WTC11 (cell line): ENCODE measurements at regions not wholly inside any gene's neighbourhood (a gene's known extent, or its start where the extent isn't known, plus 50 kb on each side); places are given as distances from the start of the nearest gene placed in this dataset.

Experiments used
- TF ChIP-seq, protein P1 (sequence below): fragments of 200-600 bp; IDR thresholded peaks from 2 replicates; pipeline ENCODE4 v1.8.0; 2022; ENCODE audit warnings: antibody characterized with exemption
- TF ChIP-seq, protein P2 (sequence below): sonication (generic); formaldehyde crosslinking; IDR thresholded peaks from 2 replicates; pipeline ENCODE4 v1.8.1; 2022; ENCODE audit warnings: mild to moderate bottlenecking, missing genetic modification reagents, moderate library complexity, borderline replicate concordance

DNA sequence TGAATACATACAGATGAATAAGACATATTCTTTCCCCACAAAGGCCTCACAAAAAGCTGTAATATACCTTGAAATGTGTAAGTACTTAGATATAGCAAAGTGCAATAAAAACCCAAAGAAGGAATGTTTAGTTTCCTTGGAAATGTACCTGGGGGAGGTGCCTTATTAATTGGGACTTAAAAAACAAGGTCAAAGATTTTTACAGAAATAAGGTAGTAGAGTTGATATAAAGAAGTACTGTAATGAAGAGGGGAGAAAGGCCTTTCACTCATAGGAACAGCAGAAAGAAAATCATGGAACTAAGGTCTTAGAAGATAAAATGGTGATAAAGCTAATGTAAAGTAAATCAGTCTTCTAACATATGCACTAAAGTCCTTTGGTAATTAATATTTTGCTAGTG lies 153.9 kb upstream of the B3GALT2 start:
- TF ChIP-seq, protein P1, sequence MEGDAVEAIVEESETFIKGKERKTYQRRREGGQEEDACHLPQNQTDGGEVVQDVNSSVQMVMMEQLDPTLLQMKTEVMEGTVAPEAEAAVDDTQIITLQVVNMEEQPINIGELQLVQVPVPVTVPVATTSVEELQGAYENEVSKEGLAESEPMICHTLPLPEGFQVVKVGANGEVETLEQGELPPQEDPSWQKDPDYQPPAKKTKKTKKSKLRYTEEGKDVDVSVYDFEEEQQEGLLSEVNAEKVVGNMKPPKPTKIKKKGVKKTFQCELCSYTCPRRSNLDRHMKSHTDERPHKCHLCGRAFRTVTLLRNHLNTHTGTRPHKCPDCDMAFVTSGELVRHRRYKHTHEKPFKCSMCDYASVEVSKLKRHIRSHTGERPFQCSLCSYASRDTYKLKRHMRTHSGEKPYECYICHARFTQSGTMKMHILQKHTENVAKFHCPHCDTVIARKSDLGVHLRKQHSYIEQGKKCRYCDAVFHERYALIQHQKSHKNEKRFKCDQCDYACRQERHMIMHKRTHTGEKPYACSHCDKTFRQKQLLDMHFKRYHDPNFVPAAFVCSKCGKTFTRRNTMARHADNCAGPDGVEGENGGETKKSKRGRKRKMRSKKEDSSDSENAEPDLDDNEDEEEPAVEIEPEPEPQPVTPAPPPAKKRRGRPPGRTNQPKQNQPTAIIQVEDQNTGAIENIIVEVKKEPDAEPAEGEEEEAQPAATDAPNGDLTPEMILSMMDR: no peak
- TF ChIP-seq, protein P2, sequence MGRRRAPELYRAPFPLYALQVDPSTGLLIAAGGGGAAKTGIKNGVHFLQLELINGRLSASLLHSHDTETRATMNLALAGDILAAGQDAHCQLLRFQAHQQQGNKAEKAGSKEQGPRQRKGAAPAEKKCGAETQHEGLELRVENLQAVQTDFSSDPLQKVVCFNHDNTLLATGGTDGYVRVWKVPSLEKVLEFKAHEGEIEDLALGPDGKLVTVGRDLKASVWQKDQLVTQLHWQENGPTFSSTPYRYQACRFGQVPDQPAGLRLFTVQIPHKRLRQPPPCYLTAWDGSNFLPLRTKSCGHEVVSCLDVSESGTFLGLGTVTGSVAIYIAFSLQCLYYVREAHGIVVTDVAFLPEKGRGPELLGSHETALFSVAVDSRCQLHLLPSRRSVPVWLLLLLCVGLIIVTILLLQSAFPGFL (CRISPR knock-in tag): no peak
